SK-N-SH treated with all-trans-retinoic acid at 6 μM for 48 hours (cell line): ENCODE measurements at regions not wholly inside any gene's neighbourhood (a gene's known extent, or its start where the extent isn't known, plus 50 kb on each side); places are given as distances from the start of the nearest gene placed in this dataset.

Experiments used
- BACH2 ChIP-seq: fragments of 250-450 bp; sonication (Bioruptor Pico); IDR thresholded peaks from 2 replicates; pipeline ENCODE4 v1.9.0; 2021; ENCODE audit warnings: mild to moderate bottlenecking, borderline replicate concordance
- PPARA ChIP-seq: fragments of 250-450 bp; sonication (Bioruptor Pico); IDR thresholded peaks from 2 replicates; pipeline ENCODE4 v1.5.0; 2020; ENCODE audit warnings: mild to moderate bottlenecking, borderline replicate concordance
- RARB ChIP-seq: fragments of 250-450 bp; sonication (Bioruptor Pico); IDR thresholded peaks from 2 replicates; pipeline ENCODE4 v1.8.0; 2021; ENCODE audit warnings: mild to moderate bottlenecking, moderate library complexity
- SNAI2 ChIP-seq: fragments of 250-450 bp; sonication (Bioruptor Pico); IDR thresholded peaks from 2 replicates; pipeline ENCODE4 v1.5.0; 2020; ENCODE audit warnings: mild to moderate bottlenecking, moderate library complexity
- TOX ChIP-seq: fragments of 250-450 bp; sonication (Bioruptor Pico); IDR thresholded peaks from 2 replicates; pipeline ENCODE4 v1.8.0; 2021; ENCODE audit warnings: mild to moderate bottlenecking, moderate library complexity, borderline replicate concordance
- ZFP3 ChIP-seq: fragments of 250-450 bp; sonication (Bioruptor Pico); IDR thresholded peaks from 2 replicates; pipeline ENCODE4 v1.5.0; 2020; ENCODE audit warnings: mild to moderate bottlenecking, moderate library complexity
- ZFP30 ChIP-seq: fragments of 450-650 bp; formaldehyde crosslinking; IDR thresholded peaks from 2 replicates; pipeline ENCODE4 v1.5.0; 2022; ENCODE audit warnings: mild to moderate bottlenecking, moderate library complexity
- ZNF70 ChIP-seq: fragments of 450-650 bp; formaldehyde crosslinking; IDR thresholded peaks from 2 replicates; pipeline ENCODE4 v1.5.0; 2020; ENCODE audit warnings: mild to moderate bottlenecking, moderate library complexity
- ZNF8 ChIP-seq: fragments of 450-650 bp; formaldehyde crosslinking; IDR thresholded peaks from 2 replicates; pipeline ENCODE4 v1.5.0; 2020; ENCODE audit warnings: mild to moderate bottlenecking, moderate library complexity
- TF ChIP-seq, protein P1 (sequence below): fragments of 250-450 bp; sonication (Bioruptor Pico); IDR thresholded peaks from 2 replicates; pipeline ENCODE4 v1.5.1; 2020; ENCODE audit warnings: low read depth, mild to moderate bottlenecking, moderate library complexity
- TF ChIP-seq, protein P2 (sequence below): fragments of 250-450 bp; sonication (Bioruptor Pico); IDR thresholded peaks from 2 replicates; pipeline ENCODE4 v1.8.0; 2020; ENCODE audit warnings: mild to moderate bottlenecking, moderate library complexity, borderline replicate concordance
- TF ChIP-seq, protein P3 (sequence below): fragments of 250-450 bp; sonication (Bioruptor Pico); IDR thresholded peaks from 2 replicates; pipeline ENCODE4 v1.8.0; 2021; ENCODE audit warnings: low read depth, mild to moderate bottlenecking, moderate library complexity, borderline replicate concordance
- TF ChIP-seq, protein P4 (sequence below): fragments of 250-450 bp; sonication (Bioruptor Pico); IDR thresholded peaks from 2 replicates; pipeline ENCODE4 v1.5.1; 2021; ENCODE audit warnings: mild to moderate bottlenecking, moderate library complexity

DNA sequence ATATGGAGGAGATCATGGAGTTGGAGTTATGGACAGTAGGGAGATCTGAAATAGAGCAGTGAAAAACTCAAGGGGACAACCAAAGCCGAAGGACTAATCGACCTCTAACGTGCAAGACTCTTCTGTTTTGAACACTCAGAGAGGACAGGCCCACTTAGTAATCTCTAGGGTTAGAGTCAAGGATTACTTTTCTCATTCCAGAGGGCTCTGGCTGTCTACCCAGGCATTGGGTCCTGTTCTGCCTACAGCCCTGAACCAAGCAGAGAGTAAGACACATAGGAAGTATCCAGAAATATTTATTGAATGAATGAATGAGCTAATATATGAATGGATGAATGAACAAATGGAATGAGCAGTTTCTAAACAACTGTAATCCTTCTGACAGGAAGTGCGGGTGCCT is 50.3 kb upstream of the PKDCC start:
- TF ChIP-seq ZNF70 (CRISPR knock-in tag) (no peak), TOX (CRISPR knock-in tag) (no peak), ZFP3 (CRISPR knock-in tag) (no peak), ZNF8 (CRISPR knock-in tag) (no peak), BACH2 (CRISPR knock-in tag) (no peak), ZFP30 (CRISPR knock-in tag) (no peak), PPARA (CRISPR knock-in tag) (no peak), RARB (CRISPR knock-in tag) (no peak), SNAI2 (CRISPR knock-in tag) (no peak)
- TF ChIP-seq, protein P1, sequence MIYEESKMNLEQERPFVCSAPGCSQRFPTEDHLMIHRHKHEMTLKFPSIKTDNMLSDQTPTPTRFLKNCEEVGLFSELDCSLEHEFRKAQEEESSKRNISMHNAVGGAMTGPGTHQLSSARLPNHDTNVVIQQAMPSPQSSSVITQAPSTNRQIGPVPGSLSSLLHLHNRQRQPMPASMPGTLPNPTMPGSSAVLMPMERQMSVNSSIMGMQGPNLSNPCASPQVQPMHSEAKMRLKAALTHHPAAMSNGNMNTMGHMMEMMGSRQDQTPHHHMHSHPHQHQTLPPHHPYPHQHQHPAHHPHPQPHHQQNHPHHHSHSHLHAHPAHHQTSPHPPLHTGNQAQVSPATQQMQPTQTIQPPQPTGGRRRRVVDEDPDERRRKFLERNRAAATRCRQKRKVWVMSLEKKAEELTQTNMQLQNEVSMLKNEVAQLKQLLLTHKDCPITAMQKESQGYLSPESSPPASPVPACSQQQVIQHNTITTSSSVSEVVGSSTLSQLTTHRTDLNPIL: no peak
- TF ChIP-seq, protein P2, sequence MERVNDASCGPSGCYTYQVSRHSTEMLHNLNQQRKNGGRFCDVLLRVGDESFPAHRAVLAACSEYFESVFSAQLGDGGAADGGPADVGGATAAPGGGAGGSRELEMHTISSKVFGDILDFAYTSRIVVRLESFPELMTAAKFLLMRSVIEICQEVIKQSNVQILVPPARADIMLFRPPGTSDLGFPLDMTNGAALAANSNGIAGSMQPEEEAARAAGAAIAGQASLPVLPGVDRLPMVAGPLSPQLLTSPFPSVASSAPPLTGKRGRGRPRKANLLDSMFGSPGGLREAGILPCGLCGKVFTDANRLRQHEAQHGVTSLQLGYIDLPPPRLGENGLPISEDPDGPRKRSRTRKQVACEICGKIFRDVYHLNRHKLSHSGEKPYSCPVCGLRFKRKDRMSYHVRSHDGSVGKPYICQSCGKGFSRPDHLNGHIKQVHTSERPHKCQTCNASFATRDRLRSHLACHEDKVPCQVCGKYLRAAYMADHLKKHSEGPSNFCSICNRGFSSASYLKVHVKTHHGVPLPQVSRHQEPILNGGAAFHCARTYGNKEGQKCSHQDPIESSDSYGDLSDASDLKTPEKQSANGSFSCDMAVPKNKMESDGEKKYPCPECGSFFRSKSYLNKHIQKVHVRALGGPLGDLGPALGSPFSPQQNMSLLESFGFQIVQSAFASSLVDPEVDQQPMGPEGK (CRISPR knock-in tag): no peak
- TF ChIP-seq, protein P3, sequence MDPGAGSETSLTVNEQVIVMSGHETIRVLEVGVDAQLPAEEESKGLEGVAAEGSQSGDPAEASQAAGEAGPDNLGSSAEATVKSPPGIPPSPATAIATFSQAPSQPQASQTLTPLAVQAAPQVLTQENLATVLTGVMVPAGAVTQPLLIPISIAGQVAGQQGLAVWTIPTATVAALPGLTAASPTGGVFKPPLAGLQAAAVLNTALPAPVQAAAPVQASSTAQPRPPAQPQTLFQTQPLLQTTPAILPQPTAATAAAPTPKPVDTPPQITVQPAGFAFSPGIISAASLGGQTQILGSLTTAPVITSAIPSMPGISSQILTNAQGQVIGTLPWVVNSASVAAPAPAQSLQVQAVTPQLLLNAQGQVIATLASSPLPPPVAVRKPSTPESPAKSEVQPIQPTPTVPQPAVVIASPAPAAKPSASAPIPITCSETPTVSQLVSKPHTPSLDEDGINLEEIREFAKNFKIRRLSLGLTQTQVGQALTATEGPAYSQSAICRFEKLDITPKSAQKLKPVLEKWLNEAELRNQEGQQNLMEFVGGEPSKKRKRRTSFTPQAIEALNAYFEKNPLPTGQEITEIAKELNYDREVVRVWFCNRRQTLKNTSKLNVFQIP (CRISPR knock-in tag): no peak
- TF ChIP-seq, protein P4, sequence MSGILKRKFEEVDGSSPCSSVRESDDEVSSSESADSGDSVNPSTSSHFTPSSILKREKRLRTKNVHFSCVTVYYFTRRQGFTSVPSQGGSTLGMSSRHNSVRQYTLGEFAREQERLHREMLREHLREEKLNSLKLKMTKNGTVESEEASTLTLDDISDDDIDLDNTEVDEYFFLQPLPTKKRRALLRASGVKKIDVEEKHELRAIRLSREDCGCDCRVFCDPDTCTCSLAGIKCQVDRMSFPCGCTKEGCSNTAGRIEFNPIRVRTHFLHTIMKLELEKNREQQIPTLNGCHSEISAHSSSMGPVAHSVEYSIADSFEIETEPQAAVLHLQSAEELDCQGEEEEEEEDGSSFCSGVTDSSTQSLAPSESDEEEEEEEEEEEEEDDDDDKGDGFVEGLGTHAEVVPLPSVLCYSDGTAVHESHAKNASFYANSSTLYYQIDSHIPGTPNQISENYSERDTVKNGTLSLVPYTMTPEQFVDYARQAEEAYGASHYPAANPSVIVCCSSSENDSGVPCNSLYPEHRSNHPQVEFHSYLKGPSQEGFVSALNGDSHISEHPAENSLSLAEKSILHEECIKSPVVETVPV (CRISPR knock-in tag): no peak
